ENCODE measurements at regions not wholly inside any gene's neighbourhood (a gene's known extent, or its start where the extent isn't known, plus 50 kb on each side); places are given as distances from the start of the nearest gene placed in this dataset.

- no peak for DNase-seq (ENCODE audit: low read depth)
Observed at GRCh38 chr1:163885510-163885909, 563.8 kb downstream of the NUF2 start.

GRCh38 chr1:163896001-163896400, 574.2 kb downstream of the NUF2 start:
- DNase-seq (ENCODE audit: low read depth): peak; percentile 72

- DNase-seq (ENCODE audit: low read depth): peak; percentile 97
Observed at GRCh38 chr1:163897412-163898155, 575.8 kb downstream of the NUF2 start.

- no peak for DNase-seq (ENCODE audit: low read depth)
Observed at GRCh38 chr1:163906283-163906682, 584.5 kb downstream of the NUF2 start.

- DNase-seq (ENCODE audit: low read depth): no peak
Observed at GRCh38 chr1:163912170-163912884, 590.6 kb downstream of the NUF2 start.

GRCh38 chr1:163914785-163915413, 593.1 kb downstream of the NUF2 start:
- DNase-seq (ENCODE audit: low read depth): no peak

GRCh38 chr1:163922743-163923201, 601.0 kb downstream of the NUF2 start:
- peak; percentile 56 for DNase-seq (ENCODE audit: low read depth)

- DNase-seq (ENCODE audit: low read depth): no peak
Observed at GRCh38 chr1:163924041-163924440, 602.3 kb downstream of the NUF2 start.

- DNase-seq (ENCODE audit: low read depth): no peak
Observed at GRCh38 chr1:163927493-163927892, 605.7 kb downstream of the NUF2 start.

GRCh38 chr1:163928069-163928468, 606.3 kb downstream of the NUF2 start:
- DNase-seq (ENCODE audit: low read depth): no peak

- DNase-seq (ENCODE audit: low read depth): peak; percentile 13
Observed at GRCh38 chr1:163928651-163929050, 606.9 kb downstream of the NUF2 start.

GRCh38 chr1:163932901-163933300, 611.1 kb downstream of the NUF2 start:
- no peak for DNase-seq (ENCODE audit: low read depth)

- no peak for DNase-seq (ENCODE audit: low read depth)
Observed at GRCh38 chr1:163933437-163933836, 611.7 kb downstream of the NUF2 start.

- DNase-seq (ENCODE audit: low read depth): no peak
Observed at GRCh38 chr1:163935738-163936374, 614.1 kb downstream of the NUF2 start.

- DNase-seq (ENCODE audit: low read depth): no peak
Observed at GRCh38 chr1:163959622-163960021, 599.4 kb upstream of the PBX1 start.

- no peak for DNase-seq (ENCODE audit: low read depth)
Observed at GRCh38 chr1:163970151-163970550, 588.8 kb upstream of the PBX1 start.

GRCh38 chr1:163970699-163971098, 588.3 kb upstream of the PBX1 start:
- DNase-seq (ENCODE audit: low read depth): peak; percentile 6

GRCh38 chr1:163973586-163973985, 585.4 kb upstream of the PBX1 start:
- no peak for DNase-seq (ENCODE audit: low read depth)

- no peak for DNase-seq (ENCODE audit: low read depth)
Observed at GRCh38 chr1:163974120-163974519, 584.9 kb upstream of the PBX1 start.

GRCh38 chr1:163980394-163980793, 578.6 kb upstream of the PBX1 start:
- DNase-seq (ENCODE audit: low read depth): no peak

- DNase-seq (ENCODE audit: low read depth): no peak
Observed at GRCh38 chr1:163981500-163982030, 577.4 kb upstream of the PBX1 start.

GRCh38 chr1:163983097-163983496, 575.9 kb upstream of the PBX1 start:
- no peak for DNase-seq (ENCODE audit: low read depth)

Data from iris pigment epithelial cell (primary cell).